ENCODE measurements at regions not wholly inside any gene's neighbourhood (a gene's known extent, or its start where the extent isn't known, plus 50 kb on each side); places are given as distances from the start of the nearest gene placed in this dataset.
A peak's percentile ranks its signal among the peaks of the same experiment; 100 is the strongest.

DNA sequence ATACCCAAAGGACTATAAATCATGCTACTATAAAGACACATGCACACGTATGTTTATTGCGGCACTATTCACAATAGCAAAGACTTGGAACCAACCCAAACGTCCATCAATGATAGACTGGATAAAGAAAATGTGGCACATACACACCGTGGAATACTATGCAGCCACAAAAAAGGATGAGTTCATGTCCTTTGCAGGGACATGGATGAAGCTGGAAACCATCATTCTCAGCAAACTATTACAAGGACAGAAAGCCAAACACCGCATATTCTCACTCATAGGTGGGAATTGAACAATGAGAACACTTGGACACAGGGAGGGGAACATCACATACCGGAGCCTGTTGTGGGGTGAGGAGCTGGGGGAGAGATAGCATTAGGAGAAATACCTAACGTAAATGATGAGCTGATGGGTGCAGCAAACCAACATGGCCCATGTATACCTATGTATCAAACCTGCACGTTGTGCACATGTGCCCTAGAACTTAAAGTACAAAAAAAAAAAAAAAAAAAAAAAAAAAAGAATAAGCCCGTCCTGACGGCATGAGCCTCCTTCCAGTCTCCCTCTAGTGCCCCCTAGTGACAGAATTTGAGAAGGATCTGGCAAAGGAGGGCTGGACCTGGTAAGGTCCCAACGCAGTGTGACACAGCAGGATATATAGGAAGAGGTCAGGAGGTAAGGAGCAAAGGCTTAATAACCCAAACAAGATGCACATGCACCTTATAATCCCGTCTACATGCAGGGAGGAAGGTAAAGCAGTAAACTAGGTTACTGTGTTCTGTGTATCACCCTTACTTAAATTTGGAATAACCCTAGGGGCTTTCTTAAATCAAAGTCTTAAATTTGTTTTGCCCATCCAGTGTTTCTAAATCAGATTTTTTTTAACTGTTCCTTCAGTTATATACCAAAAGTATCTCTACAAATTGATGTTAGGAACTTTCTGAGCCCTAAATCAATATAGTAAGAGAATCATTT, 214.8 kb downstream of the UNC5CL start:
- peak; percentile 82 for DNase-seq

DNA sequence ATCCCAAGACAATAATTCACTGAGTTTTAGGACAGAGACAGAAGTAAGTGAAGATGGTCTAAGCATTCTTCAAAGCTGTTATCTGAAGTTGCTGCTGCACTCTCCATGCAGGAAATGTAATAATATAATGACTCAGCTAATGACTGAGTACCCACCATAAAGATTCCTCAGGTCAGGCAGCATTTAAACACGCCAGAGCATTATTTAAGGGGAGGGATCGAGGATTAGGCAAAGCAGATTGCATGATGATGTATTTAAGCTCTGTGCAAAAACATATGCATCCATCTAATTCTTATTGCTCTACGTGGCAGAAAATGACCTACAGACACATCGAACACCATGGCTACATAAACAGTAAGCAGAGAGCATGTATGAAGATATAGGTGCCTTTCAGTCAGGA, 216.4 kb downstream of the UNC5CL start:
- no peak for DNase-seq

DNA sequence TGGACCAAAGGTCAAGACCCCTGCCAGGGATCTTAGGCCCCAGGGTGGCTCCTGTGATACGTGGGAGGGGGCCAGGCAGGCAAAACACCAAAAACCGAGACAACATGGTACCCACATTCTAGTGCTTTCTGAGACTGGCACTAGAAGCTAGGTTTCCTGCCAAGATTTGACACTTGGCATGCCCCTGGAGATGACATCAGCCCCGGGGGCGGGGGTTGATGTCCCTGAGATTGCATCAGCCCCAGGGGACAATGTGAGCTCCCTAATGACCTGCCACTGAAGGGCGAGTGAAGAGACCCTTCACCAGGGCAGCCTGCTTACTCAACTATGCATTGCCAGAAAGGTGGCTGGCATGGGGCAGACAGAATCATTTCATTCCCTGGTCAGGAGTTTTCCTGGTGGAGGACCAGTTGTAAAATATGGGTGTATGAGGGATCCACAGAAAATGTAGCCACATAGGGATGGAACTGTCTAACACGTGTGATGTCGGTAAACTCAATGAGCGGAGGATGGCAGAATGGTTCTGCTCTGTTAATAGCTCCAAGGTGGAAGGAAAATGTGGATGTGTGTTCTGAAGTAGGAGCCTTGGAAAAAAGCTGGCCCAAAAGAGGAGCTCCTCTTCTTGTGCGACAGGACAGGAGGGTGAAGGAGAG, 219.7 kb downstream of the UNC5CL start:
- no peak for DNase-seq

DNA sequence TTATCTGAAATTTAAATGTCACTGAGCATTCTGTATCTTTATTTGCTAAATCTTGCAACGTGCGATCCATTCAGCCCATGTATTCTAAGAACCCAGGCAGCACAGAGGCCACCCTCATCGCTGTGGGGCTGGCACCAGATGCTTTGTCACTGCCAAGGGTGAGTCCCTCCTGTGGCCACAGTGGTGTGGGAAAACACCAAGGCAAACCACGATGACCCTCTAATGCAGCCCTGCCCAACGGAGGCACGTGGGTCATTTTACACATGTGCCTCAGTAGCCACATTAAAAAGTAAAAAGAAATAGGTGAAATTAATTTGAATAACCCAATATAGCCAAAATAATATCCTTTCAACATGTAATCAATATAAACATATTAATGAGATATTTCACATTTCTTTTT, 221.7 kb downstream of the UNC5CL start:
- DNase-seq, result no peak

DNA sequence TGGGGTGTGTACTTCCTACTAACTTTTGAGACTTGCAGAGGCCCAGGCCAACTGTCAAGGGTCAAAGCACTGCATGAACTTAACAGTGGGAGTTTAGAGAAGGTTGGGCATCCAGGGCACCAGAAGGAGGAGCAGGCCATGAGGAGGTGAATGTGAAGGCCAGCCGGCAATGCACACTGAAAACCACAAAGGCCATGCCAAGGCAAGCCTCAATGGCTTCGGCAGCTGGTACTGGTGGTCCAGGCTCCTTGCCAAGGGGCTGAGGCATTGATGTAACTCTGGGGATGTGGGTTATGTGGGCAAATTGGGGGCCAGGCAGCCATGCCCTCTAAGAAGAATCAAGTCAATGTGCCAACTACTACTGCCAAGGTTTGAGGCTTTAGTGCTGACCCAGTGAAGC, 222.4 kb downstream of the UNC5CL start:
- no peak for DNase-seq

DNA sequence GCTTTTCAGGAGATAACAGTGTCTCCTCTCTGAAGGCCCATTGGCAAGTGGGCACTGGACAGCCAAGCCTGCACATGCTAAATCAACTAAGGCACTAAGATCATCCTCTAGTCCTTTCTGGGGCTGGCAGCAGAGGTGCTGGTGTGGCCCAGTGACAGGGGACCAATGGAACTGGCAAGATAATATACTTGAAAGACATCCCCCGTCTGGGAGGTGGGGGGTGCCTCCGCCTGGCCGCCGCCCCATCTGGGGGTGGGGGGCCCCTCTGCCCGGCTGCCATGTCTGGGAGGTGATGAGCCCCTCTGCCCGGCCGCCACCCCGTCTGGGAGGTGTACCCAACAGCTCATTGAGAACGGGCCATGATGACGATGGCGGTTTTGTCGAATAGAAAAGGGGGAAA, 223.3 kb downstream of the UNC5CL start:
- DNase-seq, result no peak

DNA sequence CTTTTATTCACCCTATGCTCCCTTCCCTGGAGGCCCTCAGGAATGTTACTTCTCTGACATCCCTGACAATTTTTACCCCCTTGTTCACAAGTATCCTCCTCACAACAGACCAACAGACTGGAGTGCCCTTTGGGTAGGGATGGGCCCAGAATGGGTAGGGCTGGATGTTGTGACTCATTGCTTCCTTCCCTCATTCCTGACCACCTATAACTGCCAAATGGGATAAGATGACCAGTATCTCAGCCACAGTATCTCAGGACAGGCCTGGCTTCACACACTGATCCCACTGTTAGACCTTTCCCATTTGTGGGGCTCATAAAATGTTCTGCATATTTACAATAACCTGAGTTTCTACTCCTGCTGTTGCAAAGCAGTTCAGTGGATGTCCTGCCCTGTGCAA, 223.0 kb upstream of the LRFN2 start:
- DNase-seq, result no peak

DNA sequence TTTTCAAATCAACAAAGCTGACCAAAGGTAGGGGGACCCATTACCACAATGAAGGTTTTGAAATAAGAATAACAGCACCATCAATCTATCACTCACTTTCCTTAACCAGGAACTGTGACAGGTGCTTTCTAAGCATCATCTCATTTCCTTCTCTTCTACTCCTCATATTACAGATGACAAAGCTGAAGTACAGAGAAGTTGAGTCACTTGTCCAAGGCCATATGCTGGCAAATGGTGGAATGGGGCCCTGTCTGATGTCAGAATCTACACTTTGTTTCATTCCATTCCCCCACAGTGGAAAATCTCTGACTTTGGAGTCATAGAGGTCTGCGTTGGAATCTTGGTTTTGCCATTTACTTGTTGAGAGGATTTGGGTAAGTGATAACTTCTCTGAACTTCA, 222.5 kb upstream of the LRFN2 start:
- DNase-seq, result no peak

DNA sequence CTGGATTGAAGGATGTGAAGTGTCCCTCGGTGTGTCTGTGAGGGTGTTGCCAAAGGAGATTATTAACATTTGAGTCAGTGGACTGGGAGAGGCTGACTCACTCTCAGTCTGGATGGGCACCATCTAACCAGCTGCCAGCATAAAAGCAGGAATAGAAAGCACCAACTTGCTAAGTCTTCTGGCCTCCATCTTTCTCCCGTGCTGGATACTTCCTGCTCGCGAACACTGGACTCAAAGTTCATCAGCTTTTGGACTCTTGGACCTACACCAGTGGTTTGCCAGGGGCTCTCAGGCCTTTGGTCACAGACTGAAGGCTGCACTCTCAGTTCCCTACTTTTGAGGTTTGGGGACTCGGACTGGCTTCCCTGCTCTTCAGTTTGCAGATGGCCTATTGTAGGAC, 220.3 kb upstream of the LRFN2 start:
- peak; percentile 29 for DNase-seq

DNA sequence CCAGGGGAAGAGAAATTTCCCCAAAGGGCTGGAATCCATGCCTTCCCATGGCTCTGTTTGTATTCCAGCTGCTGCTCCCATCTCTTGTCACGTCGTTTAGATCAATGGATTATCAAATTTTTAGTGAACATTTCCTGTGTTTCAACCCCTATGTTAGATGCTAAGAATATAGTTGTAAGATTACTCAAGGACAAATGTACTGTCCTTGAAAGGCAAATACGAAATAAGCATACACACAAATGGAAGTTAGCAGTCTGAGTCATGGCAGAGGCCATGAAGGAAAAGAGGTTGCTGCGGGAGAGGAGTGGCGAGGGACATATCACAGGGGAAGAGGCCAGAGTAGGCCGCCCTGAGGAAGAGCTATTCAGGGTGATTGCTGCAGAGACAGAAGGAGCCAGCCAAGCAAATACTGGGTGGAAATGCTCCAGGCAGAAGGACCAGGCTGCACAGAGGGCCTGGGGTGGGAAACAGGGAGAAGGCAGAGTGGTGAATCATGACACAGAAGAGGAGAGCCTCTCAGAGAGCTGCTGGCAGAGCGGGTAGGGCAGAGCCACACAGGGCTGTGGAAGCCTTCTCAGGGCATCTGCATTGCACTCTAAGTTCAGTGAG, 219.2 kb upstream of the LRFN2 start:
- DNase-seq, result peak; percentile 14

DNA sequence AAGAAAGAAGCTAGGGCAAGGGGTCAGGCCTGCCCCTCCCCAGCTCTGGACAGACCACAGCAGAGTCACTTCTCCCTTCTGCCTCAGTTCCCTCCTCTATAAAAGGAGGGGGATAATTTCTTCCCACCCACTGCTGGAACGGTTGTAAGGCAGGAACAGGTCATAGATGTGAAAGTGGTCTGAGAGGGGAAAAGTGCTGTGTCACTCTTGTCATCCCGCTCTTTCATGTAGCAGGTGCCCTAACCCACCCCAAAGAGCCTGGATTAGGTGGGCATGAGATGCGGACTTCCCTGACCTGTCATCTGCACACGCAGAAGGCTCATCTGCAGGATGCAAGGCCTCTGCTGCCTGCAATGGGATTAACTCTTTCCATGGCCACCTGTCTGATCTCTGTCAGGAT, 218.2 kb upstream of the LRFN2 start:
- DNase-seq, result no peak

DNA sequence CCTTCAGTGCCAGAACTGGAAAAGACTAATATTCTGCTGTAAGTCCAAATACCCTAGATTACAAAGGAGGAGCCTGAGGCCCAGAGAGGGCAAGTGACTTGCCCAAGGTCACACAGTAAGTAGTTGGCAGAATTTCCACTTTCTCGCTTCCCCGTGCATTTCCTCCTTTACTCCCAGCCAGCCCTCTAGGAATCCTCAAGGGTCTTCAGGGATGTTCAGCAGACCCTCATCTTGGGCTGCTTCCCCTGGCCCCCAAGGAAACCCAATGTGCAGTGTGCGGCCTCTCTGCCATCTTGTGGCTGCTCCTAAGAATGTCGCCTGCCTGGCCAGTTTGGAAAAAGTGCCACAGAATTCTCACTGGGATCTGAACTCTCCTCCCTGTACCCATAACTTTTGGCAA, 217.7 kb upstream of the LRFN2 start:
- no peak for DNase-seq

DNA sequence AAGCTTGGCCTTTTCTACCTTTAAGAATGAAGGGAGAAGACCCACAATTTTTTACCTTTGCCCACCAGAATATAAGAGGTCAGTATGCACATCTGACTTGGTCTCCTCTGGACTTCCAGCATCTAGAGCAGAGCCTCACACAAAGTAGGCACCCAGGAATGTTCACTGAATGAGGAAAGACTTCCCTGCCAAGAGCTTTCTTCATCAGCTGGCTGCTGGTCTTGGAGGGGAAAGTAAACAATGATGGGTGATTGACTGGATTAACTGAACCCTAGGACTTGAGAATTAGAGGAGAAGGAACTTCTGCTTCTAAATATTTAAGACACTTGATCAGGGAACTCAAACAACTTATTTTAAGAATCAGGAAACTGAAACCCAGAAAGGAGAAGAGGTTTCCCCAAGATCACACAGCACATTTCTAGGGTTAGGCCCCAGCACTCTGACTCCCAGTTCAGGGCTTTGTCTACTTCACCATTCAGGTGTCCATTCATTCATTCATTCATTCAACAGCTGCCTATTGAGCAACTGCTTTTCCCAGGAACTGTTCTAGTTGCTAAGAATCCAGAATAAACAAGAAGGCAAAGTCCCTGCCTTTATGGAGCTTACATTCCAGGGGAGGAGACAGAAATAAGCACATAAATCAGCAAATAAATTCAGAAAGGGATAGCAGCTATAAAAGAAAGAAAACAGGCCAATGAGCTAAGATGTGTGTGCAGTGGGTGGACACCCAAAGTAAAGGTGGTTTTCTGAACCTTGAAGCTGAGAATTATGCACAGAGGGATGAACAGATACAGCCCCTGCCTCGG, 216.9 kb upstream of the LRFN2 start:
- DNase-seq, result peak; percentile 34

DNA sequence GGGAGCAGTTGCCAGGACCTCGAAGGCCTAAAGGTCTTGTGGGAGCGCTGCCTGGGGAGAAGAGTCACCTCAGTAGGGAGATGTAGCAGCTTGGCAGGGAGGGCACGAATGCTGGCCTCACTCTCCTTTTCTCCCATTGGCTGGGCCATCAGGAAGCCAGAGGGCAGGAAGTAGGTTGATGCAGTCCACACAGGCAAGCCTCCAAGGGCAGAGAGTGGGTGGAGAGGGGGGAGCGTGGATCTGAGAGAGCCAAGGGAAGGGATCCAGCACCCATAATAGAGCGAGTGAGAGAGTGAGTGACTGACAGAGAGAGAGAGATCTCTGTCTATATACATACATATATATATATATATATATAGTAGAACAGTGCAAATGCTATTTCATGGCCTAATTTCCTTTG, 215.3 kb upstream of the LRFN2 start:
- no peak for DNase-seq

DNA sequence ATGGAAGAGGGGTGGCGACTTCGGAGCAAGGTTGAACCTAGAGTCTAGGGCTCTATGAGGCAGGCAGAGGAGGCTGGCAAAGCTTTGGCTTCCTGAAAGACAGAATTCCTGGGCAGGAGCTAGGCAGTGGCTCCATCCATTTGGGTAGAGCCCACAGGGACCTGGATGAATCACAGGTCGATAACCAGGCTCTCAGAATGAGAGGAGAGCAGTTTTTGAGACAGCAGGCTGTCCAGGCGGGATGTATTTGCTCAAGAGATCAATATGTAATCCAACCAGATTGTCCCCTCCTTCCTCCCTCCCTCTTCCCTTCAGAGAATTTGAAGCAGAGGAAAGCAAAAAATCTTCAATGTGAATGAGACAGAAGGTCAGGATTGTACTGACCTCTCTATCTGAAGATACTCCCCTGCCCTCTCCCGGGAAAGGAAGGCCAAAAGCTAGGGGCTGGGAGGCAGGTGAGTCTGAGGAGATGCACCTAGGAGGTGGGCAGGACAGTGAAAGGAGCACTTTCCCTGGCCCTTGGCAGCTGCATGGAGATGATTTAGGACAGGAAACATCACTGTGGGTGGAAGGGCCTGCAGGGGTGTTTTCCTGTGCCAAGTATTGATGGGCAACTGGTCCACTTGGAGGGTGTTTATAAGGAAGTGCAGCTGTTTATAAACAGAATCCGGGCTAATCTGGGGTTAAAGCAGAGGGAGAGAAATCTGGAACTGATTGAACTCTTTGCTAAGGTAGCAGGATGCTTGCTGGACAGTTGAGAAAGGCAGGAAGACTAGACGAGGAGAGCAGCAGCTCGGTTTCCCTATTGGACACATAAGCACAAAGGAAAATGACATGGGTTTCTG, 212.4 kb upstream of the LRFN2 start:
- no peak for DNase-seq

DNA sequence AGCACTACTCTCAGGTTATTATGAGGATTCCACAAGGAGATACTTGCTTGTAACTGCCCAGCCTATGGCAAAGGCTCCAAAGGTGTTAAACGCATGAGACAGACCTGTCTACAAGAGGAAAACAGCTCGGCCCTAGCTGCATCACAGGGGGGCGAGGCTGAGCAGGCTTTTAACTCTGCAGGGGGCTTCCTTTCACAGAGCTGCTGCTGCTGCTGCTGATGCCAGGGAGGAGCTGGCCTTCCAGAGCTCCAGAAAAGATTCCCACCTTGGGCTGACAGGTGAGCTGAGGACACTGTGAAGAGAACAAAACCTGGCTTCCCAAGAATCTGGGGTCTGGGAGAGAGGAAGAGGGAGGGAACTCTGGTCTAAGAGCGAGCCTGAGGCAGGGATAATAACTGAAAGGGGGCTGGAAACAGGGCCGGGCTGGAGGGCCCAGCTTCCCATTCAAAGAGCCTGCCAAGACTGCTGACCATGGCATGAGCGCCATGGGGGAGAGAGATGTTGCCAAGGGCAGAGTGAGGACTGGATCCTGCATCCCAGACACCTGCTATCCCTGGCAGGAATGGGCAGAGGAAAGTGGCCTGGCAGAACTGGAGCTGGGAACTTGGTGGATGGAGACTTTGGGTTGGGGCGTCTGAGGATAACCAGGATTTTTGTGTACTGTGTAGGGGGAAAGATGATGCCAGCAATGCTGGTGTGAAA, 211.1 kb upstream of the LRFN2 start:
- DNase-seq, result no peak

DNA sequence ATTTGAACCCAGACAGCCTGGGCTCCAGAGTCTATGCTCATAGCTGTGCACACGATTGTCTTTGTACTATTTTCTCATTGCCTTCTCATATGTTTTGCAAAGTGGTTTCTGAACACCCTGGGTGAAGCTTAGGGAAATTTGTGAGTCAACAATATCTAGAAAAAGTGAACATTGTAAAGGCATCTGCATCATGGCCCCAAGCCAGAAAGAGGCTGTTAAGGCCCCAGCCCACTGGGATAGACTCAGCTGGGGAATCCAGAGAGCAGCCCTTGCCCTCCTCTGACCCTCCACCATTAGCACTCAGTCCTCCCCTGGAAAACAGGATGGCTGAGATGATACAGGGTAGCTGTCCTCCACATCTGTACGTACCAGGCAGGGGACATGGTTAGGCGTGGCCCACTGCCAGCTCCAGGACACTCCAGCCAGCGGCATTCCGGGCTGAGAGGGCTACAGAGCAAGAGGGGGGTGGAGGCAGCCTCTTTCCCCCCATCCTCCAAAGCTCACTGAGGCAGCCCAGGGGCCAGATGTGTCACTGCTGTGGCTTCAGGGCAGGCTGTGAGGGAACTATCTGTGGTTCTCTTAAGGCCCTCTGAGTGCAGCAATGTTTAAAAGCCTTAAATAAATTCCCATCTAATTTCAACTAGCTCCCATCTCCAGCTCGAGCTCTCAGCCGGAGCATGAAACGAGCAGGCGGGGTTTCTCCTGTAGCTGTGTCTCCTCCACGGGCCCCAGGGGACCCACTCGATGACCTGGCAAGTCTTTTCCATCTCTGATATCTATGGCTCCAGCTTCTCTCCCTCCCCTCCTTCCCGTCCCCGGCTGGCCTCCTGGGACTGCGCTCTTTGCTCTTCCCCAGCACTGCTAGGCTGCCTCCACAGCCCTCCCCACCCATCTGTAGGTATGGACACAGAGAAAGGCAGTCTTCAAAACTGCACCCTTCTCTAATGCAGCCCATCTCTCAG, 209.4 kb upstream of the LRFN2 start:
- DNase-seq, result no peak

DNA sequence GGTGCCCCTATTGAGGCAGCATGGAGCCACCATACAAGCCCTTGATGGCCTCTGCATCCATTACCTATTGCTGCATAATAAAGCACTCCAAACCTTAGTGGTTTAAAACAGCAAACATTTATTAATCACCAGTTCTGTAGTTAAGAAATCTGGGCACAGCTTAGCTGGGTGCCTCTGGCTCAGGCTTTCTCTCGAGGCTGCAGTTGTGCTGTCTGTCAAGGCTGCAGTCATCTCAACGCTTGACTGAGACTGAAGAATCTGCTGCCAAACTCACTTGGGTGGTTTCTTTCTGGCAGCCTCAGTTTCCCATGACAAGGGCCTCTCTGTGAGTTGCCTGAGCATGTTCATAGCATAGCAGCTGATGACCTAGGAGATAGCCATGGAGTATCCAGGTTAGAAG, 207.4 kb upstream of the LRFN2 start:
- no peak for DNase-seq

DNA sequence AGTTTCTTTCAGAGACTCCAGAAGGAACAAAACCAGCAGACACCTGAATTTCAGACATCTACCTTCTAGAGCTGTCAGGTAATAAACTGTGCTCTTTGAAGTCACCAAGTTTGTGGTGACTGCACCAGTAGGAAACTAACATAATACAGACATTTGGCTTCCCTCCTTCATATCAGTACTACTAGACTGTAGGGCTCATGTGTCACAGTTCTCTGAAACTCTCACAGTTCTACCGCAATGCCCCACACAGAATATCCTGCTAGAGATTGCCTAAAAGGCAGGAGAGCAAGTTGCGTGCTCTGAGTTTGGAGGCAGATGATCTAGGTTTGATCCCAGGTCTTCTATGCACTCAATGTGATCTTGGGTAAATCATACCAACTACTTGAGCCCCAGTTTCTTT, 205.0 kb upstream of the LRFN2 start:
- DNase-seq, result no peak

DNA sequence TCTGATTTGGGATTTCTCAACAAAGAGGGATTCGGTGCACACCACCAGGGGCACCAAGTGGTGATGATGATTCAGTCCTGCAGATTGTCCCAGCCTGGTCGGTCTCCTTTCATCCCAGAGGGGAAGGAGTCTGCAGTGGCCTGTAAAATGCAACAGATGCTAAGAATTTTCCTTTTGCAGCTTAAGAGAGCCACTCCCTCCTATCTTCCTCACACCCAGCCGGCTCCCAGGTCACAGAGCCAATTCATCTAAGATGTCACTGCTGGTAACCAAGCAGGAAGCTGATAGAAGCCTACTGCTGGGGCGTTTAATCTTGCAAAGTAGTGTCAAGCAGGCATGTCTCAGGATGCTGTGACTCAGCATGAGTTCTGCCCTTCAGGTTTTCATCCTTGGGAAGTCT, 203.8 kb upstream of the LRFN2 start:
- no peak for DNase-seq
